HG03432 (cell line): ENCODE measurements at regions not wholly inside any gene's neighbourhood (a gene's known extent, or its start where the extent isn't known, plus 50 kb on each side); places are given as distances from the start of the nearest gene placed in this dataset.
"Not testable (repeated sequence)": the region's sequence is repeated elsewhere in the genome, so short reads cannot be mapped to it uniquely, and the experiment has no call there.

Experiments
- ATAC-seq: cut with Tn5 transposase; IDR thresholded peaks from one replicate; pipeline ENCODE4 v1.9.1; 2021; ENCODE audit warnings: mild to moderate bottlenecking, moderate library complexity; ENCODE audit not compliant: unreplicated experiment

- no peak for ATAC-seq
Observed at GRCh38 chr2:236912326-236913120, 173.2 kb upstream of the COPS8 start.

- no peak for ATAC-seq
Observed at GRCh38 chr2:236915186-236915585, 170.5 kb upstream of the COPS8 start.

GRCh38 chr2:236915726-236916125, 170.0 kb upstream of the COPS8 start:
- no peak for ATAC-seq

- no peak for ATAC-seq
Observed at GRCh38 chr2:236916181-236916580, 169.5 kb upstream of the COPS8 start.

GRCh38 chr2:236916651-236917050, 169.0 kb upstream of the COPS8 start:
- ATAC-seq: no peak

- no peak for ATAC-seq
Observed at GRCh38 chr2:236917164-236917563, 168.5 kb upstream of the COPS8 start.

GRCh38 chr2:236918545-236918944, 167.1 kb upstream of the COPS8 start:
- ATAC-seq: no peak

GRCh38 chr2:236919209-236919608, 166.5 kb upstream of the COPS8 start:
- ATAC-seq: no peak

GRCh38 chr2:236919801-236920379, 165.8 kb upstream of the COPS8 start:
- ATAC-seq: not testable (repeated sequence)

- ATAC-seq: no peak
Observed at GRCh38 chr2:236922061-236922460, 163.6 kb upstream of the COPS8 start.

- no peak for ATAC-seq
Observed at GRCh38 chr2:236928380-236929037, 157.2 kb upstream of the COPS8 start.

- no peak for ATAC-seq
Observed at GRCh38 chr2:236932831-236933361, 152.8 kb upstream of the COPS8 start.

- ATAC-seq: no peak
Observed at GRCh38 chr2:236934166-236934565, 151.5 kb upstream of the COPS8 start.

GRCh38 chr2:236934656-236935055, 151.0 kb upstream of the COPS8 start:
- no peak for ATAC-seq

- no peak for ATAC-seq
Observed at GRCh38 chr2:236935083-236935482, 150.6 kb upstream of the COPS8 start.

GRCh38 chr2:236935631-236936445, 149.9 kb upstream of the COPS8 start:
- ATAC-seq: no peak

- no peak for ATAC-seq
Observed at GRCh38 chr2:236936446-236936940, 149.2 kb upstream of the COPS8 start.

- no peak for ATAC-seq
Observed at GRCh38 chr2:236938126-236938525, 147.6 kb upstream of the COPS8 start.

GRCh38 chr2:236939271-236939670, 146.4 kb upstream of the COPS8 start:
- no peak for ATAC-seq

- no peak for ATAC-seq
Observed at GRCh38 chr2:236939721-236940231, 145.9 kb upstream of the COPS8 start.

- no peak for ATAC-seq
Observed at GRCh38 chr2:236940497-236940896, 145.2 kb upstream of the COPS8 start.
